Adrenal gland (tissue), 9 donors: ENCODE measurements at regions not wholly inside any gene's neighbourhood (a gene's known extent, or its start where the extent isn't known, plus 50 kb on each side); places are given as distances from the start of the nearest gene placed in this dataset.
"Not testable (repeated sequence)": the region's sequence is repeated elsewhere in the genome, so short reads cannot be mapped to it uniquely, and the experiment has no call there.

Source experiments
- DNase-seq, 7 donors: peaks; one replicate each; pipeline ENCODE4 v3.0.0-alpha.2; 2019 to 2020
- H3K27ac ChIP-seq, 5 donors: fragments of 200-600 bp; sonication (generic) in 4 of 5; 1 replicate in 3 of 5; 2 replicates in 2 of 5; pipeline versions ENCODE4 v1.5.1 to v1.8.0; 2016 to 2020; ENCODE audit warnings: mild to moderate bottlenecking in 1 of 5
- H3K27me3 ChIP-seq: fragments of 200-600 bp; 2 replicates; pipeline ENCODE4 v1.8.0; 2021
- H3K36me3 ChIP-seq, 2 donors: fragments of 200-600 bp; replicated peaks in 1 of 2; 1 replicate in 1 of 2; 2 replicates in 1 of 2; pipeline versions ENCODE4 v1.5.1 to v1.8.0; 2018 to 2022
- H3K4me1 ChIP-seq, 2 donors: fragments of 200-600 bp; replicated peaks in 1 of 2; 1 replicate in 1 of 2; 2 replicates in 1 of 2; pipeline versions ENCODE4 v1.5.1 to v1.8.0; 2018 to 2021
- H3K4me3 ChIP-seq, 4 donors: fragments of 200-600 bp; sonication (generic) in 3 of 4; one replicate each; pipeline ENCODE4 v1.5.1; 2016 to 2018
- H3K9me3 ChIP-seq, 3 donors: fragments of 200-600 bp; sonication (generic) in 1 of 3; replicated peaks in 1 of 3; 1 replicate in 2 of 3; 2 replicates in 1 of 3; pipeline versions ENCODE4 v1.5.1 to v1.8.0; 2016 to 2021
- CTCF ChIP-seq, 6 experiments: fragments of 450-650 bp in 4 of 6; fragments of 200-600 bp in 2 of 6; sonication (generic) in 1 of 6; IDR thresholded peaks; 1 replicate in 5 of 6; 2 replicates in 1 of 6; pipeline versions ENCODE4 v1.5.1 to v1.8.0; 2016 to 2021; ENCODE audit warnings: antibody characterized with exemption in 6 of 6, mild to moderate bottlenecking in 2 of 6, moderate library complexity in 1 of 6
- POLR2A ChIP-seq, 2 donors: fragments of 450-650 bp; IDR thresholded peaks; one replicate each; pipeline ENCODE4 v1.6.1; 2017; ENCODE audit warnings: antibody characterized with exemption in 2 of 2, mild to moderate bottlenecking in 2 of 2, moderate library complexity in 1 of 2
- WGBS, 4 donors: extraction: QIAGEN DNeasy Blood & Tissue Kit in 2 of 4; methylation state at CpG; one replicate each; pipeline versions ENCODE4 v1.1.5 to v1.1.7; 2013 to 2017; 5-methylcytosine and 5-hydroxymethylcytosine counted together
- intact Hi-C, 2 donors: fragments of 100-400 bp; cut with DNase I; formaldehyde crosslinking; loops; one replicate each; pipeline versions ENCODE4 v1.14.1 to v1.15.0; 2022 to 2023
- donor health status: healthy with polysubstance abuse.
- donor health status: Bipolar disorder and iron deficiency.
- donor health status: DM: yes; HTN: yes; CAD: no.
- donor health status: DM: no; HTN: no; CAD: no.
- donor health status: DM: no; HTN: no; CAD: no.

GRCh38 chr4:189734648-189735267 is 205.9 kb upstream of the FRG1 start:
- WGBS, 4 donors = 8 to 33% (median 22%) methylated on average over 2 of the region's 2 CpGs
- H3K36me3 ChIP-seq, H3K4me3 ChIP-seq, DNase-seq, H3K4me1 ChIP-seq, H3K9me3 ChIP-seq, H3K27me3 ChIP-seq, intact Hi-C loops: not testable (repeated sequence)
- peak overlapping the region in 3 of 5 donors; percentile 44 to 67 (median 63) for H3K27ac ChIP-seq
- TF ChIP-seq POLR2A (IDR thresholded peaks at IDR 0.05) = peak in 1 of 2 donors; percentile 14

DNA sequence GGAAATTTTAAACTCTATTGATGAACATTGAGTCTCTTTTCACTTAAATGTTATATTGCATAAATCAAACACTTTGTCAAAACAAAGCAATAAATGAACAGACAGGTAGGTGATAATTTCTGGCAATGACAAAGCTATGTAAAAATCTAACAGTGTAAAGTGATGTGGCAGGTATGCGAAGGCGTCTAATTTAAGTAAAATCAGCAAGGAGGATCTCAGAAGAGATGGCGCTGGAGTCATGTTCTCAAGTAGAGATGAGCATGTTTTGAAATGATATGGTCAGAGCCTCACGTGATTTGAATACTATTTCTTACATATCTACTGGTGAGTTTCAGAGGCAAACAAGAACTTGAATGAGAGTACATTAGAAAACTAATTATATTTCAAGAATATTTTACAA is 204.0 kb upstream of the FRG1 start:
- intact Hi-C loops, H3K27ac ChIP-seq, H3K4me3 ChIP-seq, H3K9me3 ChIP-seq, DNase-seq, H3K36me3 ChIP-seq, H3K27me3 ChIP-seq, H3K4me1 ChIP-seq: not testable (repeated sequence)
- WGBS, 4 donors = 93 to 100% (median 95%) methylated on average over 4 of the region's 4 CpGs

DNA sequence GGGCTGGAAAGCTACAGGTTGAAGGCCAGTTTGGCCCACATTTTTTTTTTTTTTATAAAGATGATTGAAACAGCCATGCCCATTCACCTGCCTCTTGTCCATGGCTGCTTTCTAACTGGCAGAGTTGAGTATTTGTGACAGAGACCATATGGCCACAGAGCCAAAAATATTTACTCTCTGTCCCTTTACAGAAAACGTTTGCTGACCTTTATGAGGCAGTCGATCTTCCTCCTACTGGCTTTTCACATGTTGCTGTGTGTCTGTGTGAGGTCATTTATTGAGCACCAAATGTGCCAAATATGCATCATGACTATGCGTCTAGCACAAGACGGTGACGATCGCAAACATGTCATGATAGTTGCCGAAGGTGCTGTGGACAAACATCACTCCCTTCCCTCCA is 200.6 kb upstream of the FRG1 start:
- peak in 5 of 7 donors; percentile 29 to 54 (median 42) for DNase-seq
- H3K27ac ChIP-seq = peak overlapping the region in 1 of 5 donors; percentile 49
- H3K27me3 ChIP-seq, intact Hi-C loops, H3K4me3 ChIP-seq, H3K9me3 ChIP-seq, H3K4me1 ChIP-seq, H3K36me3 ChIP-seq: not testable (repeated sequence)
- WGBS, 4 donors = 47 to 61% (median 55%) methylated on average over 5 to 7 of the region's 7 CpGs

- H3K36me3 ChIP-seq = no peaks in the 10 kb centered on the region
- DNase-seq = no peak
- intact Hi-C loops = no loop called here
- H3K9me3 ChIP-seq = no peaks in the 10 kb centered on the region
- no peaks in the 10 kb centered on the region for H3K27me3 ChIP-seq
- peak overlapping the region in 1 of 4 donors; percentile 23 for H3K4me3 ChIP-seq
- no peak for TF ChIP-seq POLR2A (IDR thresholded peaks at IDR 0.05)
- no peak for TF ChIP-seq CTCF (IDR thresholded peaks at IDR 0.05)
- 82 to 89% (median 84%) methylated on average over 11 to 16 of the region's 16 CpGs for WGBS, 4 donors
- H3K27ac ChIP-seq = peak overlapping the region in 1 of 5 donors; percentile 49
- H3K4me1 ChIP-seq = no peaks in the 10 kb centered on the region
Measured at GRCh38 chr4:189740873-189741272, 199.8 kb upstream of the FRG1 start.

GRCh38 chr4:189753092-189753491 is 187.6 kb upstream of the FRG1 start:
- 76 to 100% (median 90%) methylated on average over 1 of the region's 1 CpG for WGBS, 4 donors
- H3K9me3 ChIP-seq, intact Hi-C loops: not testable (repeated sequence)

DNA sequence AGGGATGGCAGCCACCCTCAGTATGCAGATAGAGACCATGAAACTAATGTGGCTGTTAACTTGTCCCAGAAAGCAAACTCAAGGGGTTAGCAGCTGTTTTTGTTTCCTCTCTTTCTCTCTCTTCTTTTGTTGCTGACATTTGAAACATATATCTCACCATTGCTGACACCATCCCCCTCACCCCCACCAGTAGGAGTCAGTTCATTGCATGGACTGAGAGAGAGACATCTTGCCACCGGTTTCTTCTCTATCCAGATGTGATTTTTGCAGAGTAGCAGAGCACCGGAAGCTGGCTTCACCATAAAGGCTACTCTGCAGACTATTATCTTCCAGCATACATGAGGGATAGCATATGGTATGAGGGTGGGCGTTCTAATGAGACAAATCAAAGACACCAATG is 177.1 kb upstream of the FRG1 start:
- Histone ChIP-seq H3K9me3 (no peaks in the 10 kb centered on the region), H3K27ac (no peak overlapping the region), H3K4me1 (no peaks in the 10 kb centered on the region), H3K27me3 (no peaks in the 10 kb centered on the region), H3K36me3 (no peaks in the 10 kb centered on the region), H3K4me3 (no peak overlapping the region)
- intact Hi-C loops = no loop called here
- no peak for TF ChIP-seq CTCF (IDR thresholded peaks at IDR 0.05)
- no peak for DNase-seq
- 67 to 80% (median 74%) methylated on average over 3 of the region's 3 CpGs for WGBS, 4 donors

More at GRCh38 chr4:189753092-189753491, 187.6 kb upstream of the FRG1 start:
- H3K4me3 ChIP-seq, H3K36me3 ChIP-seq, H3K27me3 ChIP-seq, DNase-seq, H3K27ac ChIP-seq, H3K4me1 ChIP-seq: not testable (repeated sequence)
